NCI-H1092 (cell line): ENCODE measurements at regions not wholly inside any gene's neighbourhood (a gene's known extent, or its start where the extent isn't known, plus 50 kb on each side); places are given as distances from the start of the nearest gene placed in this dataset.
"Not testable (repeated sequence)": the region's sequence is repeated elsewhere in the genome, so short reads cannot be mapped to it uniquely, and the experiment has no call there.

Experiments used
- DNase-seq: peaks from one replicate; lab custom pipeline; 2025; lab: John Stamatoyannopoulos, UW

- DNase-seq, result no peak
Observed at GRCh38 chr4:187493661-187494060, 501.9 kb upstream of the ZFP42 start.

GRCh38 chr4:187499956-187500355, 495.6 kb upstream of the ZFP42 start:
- DNase-seq, result no peak

DNA sequence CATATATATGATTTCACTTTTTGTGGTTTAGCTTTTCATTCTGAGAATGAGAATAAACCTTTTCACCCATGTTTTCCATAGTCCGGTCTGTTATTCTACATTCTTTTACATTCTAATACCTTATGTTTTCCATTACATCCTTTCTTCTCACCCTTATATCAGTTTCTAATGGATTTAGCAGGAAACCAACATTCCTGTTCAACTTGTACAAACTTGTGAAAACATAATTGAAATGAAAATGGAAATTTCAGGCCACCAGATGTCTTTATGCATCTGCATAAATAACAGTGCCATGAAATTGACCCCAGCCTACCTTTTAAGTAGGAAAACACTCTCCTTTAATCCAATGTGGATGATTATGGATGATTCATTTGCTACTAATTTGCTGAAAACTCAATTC, 494.8 kb upstream of the ZFP42 start:
- DNase-seq, result no peak

DNA sequence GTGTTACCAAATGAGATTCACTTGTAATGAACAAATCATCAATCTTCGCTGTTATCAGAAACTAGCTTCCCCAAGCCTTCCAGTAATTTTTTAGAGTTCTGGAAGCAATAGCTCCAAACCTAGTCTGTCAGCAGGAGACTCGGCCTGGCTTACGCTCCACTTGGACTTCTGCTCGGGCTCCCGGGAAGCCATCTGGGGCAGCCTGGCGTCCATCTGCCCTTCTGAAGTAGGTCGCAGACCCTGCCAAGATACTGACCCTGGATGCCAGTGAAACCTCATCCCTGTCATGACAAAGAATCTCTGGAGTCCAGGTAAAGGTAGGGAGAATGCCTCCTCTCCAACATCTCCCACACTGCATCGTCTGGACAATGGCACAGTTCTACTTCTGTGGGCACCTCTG, 493.8 kb upstream of the ZFP42 start:
- no peak for DNase-seq

- DNase-seq, result no peak
Observed at GRCh38 chr4:187504974-187505797, 490.4 kb upstream of the ZFP42 start.

GRCh38 chr4:187505798-187506141, 489.8 kb upstream of the ZFP42 start:
- DNase-seq, result not testable (repeated sequence)

- DNase-seq, result no peak
Observed at GRCh38 chr4:187516224-187516623, 479.3 kb upstream of the ZFP42 start.

DNA sequence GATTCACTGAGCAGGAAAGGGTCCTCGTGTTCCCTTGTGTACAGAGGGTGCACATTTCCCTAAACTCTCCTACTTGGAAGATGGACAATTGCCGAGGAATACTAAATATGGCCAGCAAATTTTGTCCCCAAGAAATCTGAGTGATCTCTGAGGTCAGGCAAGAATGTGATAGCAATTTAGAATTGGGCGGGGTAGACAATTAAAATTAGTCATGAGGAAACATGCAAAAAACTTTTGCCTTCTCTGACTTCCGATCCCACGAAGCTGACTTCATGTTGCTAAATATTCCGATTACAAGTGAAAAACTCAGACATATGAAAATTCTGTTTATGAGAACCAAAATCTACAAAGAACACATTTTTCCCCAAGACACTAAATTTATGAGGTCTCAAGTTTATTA, 453.9 kb upstream of the ZFP42 start:
- DNase-seq, result no peak

DNA sequence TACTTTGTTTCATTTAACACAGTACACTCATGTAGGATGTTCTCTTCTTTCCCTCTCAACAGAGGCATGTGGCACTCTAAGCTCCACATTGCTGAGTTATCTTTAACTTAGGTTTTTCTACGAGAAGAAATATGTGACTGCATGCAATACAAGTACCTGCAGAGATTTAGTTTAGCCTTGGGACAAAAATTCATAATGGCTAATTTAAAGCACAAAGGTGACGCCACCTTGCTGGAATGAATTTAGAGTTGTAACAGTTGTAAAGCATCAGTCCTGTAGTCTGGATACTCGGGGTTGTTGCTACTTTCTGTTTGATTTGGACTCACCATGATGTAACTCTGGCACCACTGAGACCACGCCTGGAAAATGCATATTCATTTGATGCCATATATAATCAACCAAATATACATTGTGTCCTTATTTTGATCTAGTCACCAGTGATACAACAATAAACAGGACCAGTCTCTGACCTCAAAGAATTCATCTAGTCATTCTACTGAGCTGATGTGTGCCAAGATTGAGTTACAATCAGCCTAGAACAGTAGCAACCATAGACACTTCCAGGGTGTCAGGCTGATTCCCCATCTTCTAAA, 451.0 kb upstream of the ZFP42 start:
- DNase-seq, result no peak

- no peak for DNase-seq
Observed at GRCh38 chr4:187547316-187547715, 448.3 kb upstream of the ZFP42 start.

DNA sequence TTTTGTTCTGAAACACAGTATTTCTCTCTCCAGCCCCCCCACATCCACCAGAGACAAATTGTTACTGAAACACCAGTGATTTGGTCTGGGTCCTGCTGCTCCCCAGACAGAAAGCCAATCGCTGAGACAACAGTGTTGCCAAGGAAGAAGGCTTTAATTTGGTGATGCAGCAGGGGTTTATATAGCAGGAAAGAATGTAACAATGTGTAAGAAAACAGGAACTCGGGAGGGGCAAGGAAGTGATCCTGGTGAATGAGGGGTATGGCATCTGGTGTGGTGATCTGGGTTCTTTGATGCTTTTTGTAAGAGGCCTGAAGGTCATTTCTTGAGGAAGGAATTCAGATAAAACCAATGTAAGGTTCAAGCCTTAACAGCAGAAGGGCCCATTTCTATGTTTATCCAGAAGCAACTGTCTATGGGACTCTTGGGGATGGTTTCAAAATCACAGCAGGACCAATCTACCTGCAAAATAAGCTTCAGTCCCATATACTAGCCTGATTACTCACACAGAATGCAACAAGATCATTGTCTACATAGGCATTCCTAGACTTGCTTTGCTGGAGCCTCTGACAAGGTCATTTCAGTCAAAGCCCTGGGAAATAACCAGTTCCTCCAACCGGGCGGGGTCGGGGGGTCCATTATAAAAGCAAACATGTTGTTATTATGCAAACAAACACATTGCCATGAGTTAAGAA, 445.2 kb upstream of the ZFP42 start:
- DNase-seq, result no peak

- DNase-seq, result no peak
Observed at GRCh38 chr4:187552781-187553180, 442.8 kb upstream of the ZFP42 start.

DNA sequence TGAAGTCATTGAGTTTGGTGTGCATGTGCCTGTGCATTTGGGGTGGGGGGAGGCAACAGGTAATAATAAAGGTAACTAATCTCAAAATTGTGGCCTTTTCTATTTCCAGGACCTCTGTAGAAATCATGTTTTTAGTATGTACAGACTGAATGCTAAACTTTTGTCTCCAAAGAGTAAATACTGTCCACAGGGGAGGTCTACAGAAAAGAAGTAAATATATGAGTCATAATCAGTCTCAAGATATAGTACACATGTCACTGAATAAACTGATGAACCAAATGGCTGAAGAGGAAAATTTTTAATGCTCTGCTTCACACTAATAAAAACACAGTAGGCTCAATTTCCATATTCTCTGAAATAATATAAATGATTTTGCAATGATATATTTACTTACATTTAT, 440.4 kb upstream of the ZFP42 start:
- DNase-seq, result no peak

DNA sequence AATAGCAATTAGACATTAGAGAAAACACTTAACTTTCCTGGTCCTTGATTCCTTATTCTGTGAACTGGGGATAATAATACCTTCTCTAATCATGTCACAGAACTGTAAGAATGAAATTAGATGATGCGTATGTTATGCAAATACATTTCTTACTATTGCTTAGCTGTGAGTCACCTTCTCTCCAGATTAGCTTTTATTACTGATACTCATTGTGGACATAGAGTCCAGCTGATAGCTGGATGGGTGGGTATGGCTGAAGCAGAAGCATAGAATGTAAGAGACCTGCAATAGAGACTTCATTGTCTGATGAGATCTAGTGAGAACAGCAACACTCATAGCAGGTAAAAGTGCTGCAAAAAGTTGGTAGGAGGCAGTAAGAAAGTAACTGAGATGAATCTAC, 437.2 kb upstream of the ZFP42 start:
- no peak for DNase-seq

- DNase-seq, result no peak
Observed at GRCh38 chr4:187562345-187562744, 433.2 kb upstream of the ZFP42 start.

DNA sequence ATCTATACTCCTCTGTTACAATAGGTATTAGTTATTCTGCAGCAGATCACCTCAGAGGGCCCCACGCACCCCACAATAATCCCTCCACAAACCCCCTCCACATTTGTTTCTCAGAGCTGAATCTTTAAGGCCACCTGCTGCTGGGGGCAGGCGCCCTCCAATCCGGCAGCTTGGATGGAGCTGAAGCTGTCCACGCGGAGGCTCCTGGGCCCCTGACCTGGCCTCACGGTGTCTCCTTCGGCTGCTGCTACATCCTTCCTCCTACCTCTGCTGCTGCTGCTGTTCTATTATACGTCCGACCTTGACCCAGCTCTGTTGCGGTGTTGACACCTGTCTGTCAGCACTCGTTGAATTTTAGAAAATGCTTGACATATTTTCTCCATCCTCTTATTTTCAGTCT, 430.2 kb upstream of the ZFP42 start:
- no peak for DNase-seq

DNA sequence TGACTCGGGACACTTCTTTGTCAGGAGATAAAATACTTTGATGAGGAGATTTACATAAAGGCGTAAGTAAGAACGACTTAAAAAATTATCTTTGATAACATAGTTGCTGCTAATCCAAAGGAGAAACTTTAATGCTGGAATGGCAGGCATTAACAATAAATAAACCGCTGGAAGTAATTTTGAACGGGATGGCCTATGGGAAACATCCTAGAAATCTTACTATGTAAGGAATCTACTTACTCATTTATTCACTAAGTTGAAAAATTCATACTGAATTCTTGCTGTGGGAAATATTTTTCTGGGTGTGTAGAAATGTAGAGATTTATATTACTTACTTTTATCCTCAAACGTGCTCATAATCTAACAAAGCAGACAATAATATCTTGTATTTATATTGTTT, 425.7 kb upstream of the ZFP42 start:
- no peak for DNase-seq

GRCh38 chr4:187575706-187576105, 419.9 kb upstream of the ZFP42 start:
- no peak for DNase-seq

DNA sequence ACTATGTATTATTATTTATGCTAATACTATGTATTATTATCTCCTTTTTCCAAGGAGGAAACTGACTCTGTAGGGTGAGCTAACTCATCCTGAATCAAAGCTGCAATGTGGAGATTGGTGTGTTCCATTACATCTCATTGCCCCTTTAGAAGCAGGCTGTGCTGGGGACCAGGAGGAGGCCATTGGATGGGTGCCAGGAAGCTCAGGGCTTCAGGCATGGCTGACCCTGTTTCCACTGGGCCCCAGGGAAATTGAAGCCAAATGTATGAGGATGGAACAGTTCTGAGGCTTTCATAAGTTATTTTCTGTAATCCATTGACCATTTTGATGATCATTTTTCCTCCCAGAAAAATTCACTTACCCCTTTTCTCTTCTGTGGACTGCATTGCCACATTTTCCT, 418.8 kb upstream of the ZFP42 start:
- no peak for DNase-seq

GRCh38 chr4:187577941-187578480, 417.6 kb upstream of the ZFP42 start:
- DNase-seq, result no peak

- no peak for DNase-seq
Observed at GRCh38 chr4:187586892-187587291, 408.7 kb upstream of the ZFP42 start.

GRCh38 chr4:187598196-187598595, 397.4 kb upstream of the ZFP42 start:
- no peak for DNase-seq
